OCI-LY1 (cell line): ENCODE measurements at regions not wholly inside any gene's neighbourhood (a gene's known extent, or its start where the extent isn't known, plus 50 kb on each side); places are given as distances from the start of the nearest gene placed in this dataset.

Source experiments
- H2AFZ ChIP-seq: fragments of 200-600 bp; sonication (generic), shearing (Covaris generic); 2 replicates; pipeline ENCODE4 v1.6.0; 2014; ENCODE audit warnings: antibody characterized with exemption, mild to moderate bottlenecking, low read length
- H3F3A ChIP-seq: fragments of 200-600 bp; sonication (generic), shearing (Covaris generic); 2 replicates; pipeline ENCODE4 v1.6.0; 2014; ENCODE audit warnings: mild to moderate bottlenecking, antibody characterized with exemption, low read length, moderate library complexity; ENCODE audit not compliant: insufficient read depth
- H3K27ac ChIP-seq: fragments of 200-600 bp; sonication (generic); 2 replicates; pipeline ENCODE4 v1.5.1; 2014; ENCODE audit warnings: low read length, mixed run types, mild to moderate bottlenecking, low read depth; ENCODE audit not compliant: poor library complexity, severe bottlenecking
- H3K27me3 ChIP-seq: fragments of 200-600 bp; sonication (generic); 2 replicates; pipeline ENCODE4 v1.6.0; 2014; ENCODE audit warnings: antibody characterized with exemption, mild to moderate bottlenecking, low read length, moderate library complexity; ENCODE audit not compliant: insufficient read depth
- H3K36me3 ChIP-seq: fragments of 200-600 bp; sonication (generic); 2 replicates; pipeline ENCODE4 v1.6.1; 2014; ENCODE audit warnings: mild to moderate bottlenecking, antibody characterized with exemption, low read length, moderate library complexity, mixed read lengths; ENCODE audit not compliant: insufficient read depth
- H3K4me1 ChIP-seq: fragments of 200-600 bp; sonication (generic); 2 replicates; pipeline ENCODE4 v1.5.1; 2014; ENCODE audit warnings: mild to moderate bottlenecking, low read length, moderate library complexity; ENCODE audit not compliant: insufficient read depth, severe bottlenecking
- H3K4me2 ChIP-seq: fragments of 200-600 bp; sonication (generic), shearing (Covaris generic); 2 replicates; pipeline ENCODE4 v1.6.1; 2014; ENCODE audit warnings: low read length
- H3K4me3 ChIP-seq: fragments of 200-600 bp; sonication (generic); 2 replicates; pipeline ENCODE4 v1.5.1; 2014; ENCODE audit warnings: low read length, low read depth, mild to moderate bottlenecking, mixed read lengths; ENCODE audit not compliant: poor library complexity, severe bottlenecking
- H3K79me2 ChIP-seq: fragments of 200-600 bp; shearing (Covaris generic); 2 replicates; pipeline ENCODE4 v1.6.1; 2016; ENCODE audit warnings: mixed run types, low read length, mixed read lengths; ENCODE audit not compliant: insufficient read depth
- H3K9ac ChIP-seq: fragments of 200-600 bp; sonication (generic), shearing (Covaris generic); 2 replicates; pipeline ENCODE4 v1.6.1; 2014; ENCODE audit warnings: mild to moderate bottlenecking, low read length, mixed read lengths
- H3K9me2 ChIP-seq: fragments of 200-600 bp; sonication (generic), shearing (Covaris generic); 2 replicates; pipeline ENCODE4 v1.6.1; 2014; ENCODE audit warnings: low read depth, mild to moderate bottlenecking, low read length, mixed read lengths
- H3K9me3 ChIP-seq: fragments of 200-600 bp; shearing (Covaris generic); 2 replicates; pipeline ENCODE4 v1.6.1; 2014; ENCODE audit warnings: low read length, mixed read lengths
- H4K20me1 ChIP-seq: fragments of 200-600 bp; sonication (generic), shearing (Covaris generic); 2 replicates; pipeline ENCODE4 v1.6.0; 2016; ENCODE audit warnings: mild to moderate bottlenecking, low read length; ENCODE audit not compliant: insufficient read depth
- EZH2 ChIP-seq: fragments of 200-600 bp; sonication (generic), shearing (Covaris generic); IDR thresholded peaks from 2 replicates; pipeline ENCODE4 v1.8.0; 2017; ENCODE audit warnings: borderline replicate concordance, mixed run types, mild to moderate bottlenecking, antibody characterized with exemption, low read length, moderate library complexity, mixed read lengths
- TF ChIP-seq, protein P1 (sequence below): fragments of 200-600 bp; sonication (generic), shearing (Covaris generic); IDR thresholded peaks from 2 replicates; pipeline ENCODE4 v1.5.1; 2017; ENCODE audit warnings: mild to moderate bottlenecking, antibody characterized with exemption, low read length, moderate library complexity, mixed read lengths

DNA sequence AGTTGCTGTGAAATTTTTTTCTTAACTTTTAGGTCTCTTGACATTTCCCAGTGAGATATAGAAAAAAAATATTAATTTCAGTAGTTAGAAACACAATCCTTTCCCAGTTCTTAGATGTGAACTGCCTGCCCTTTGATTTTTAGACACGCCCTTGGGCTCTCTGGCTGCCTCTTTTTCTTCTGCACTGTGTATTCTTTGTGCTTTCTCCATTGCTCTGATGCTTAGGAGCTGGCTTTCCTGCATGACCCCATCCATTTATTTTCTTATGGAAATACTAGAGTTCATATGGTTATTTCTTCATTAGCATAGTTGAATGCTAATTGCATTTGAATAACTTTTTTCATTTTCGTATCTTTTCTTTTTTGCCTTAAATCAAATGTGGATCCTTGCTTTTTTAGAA, 224.9 kb upstream of the SMIM31 start:
- no peaks in the 10 kb centered on the region for H3K4me1 ChIP-seq
- H3K27ac ChIP-seq = no peak overlapping the region
- H3K9me2 ChIP-seq = no peaks in the 10 kb centered on the region
- H3K79me2 ChIP-seq = no peaks in the 10 kb centered on the region
- H4K20me1 ChIP-seq = no peaks in the 10 kb centered on the region
- no peaks in the 10 kb centered on the region for H3F3A ChIP-seq
- no peaks in the 10 kb centered on the region for H3K36me3 ChIP-seq
- no peak overlapping the region for H3K4me2 ChIP-seq
- no peak overlapping the region for H2AFZ ChIP-seq
- TF ChIP-seq EZH2 = no peak
- TF ChIP-seq, protein P1, sequence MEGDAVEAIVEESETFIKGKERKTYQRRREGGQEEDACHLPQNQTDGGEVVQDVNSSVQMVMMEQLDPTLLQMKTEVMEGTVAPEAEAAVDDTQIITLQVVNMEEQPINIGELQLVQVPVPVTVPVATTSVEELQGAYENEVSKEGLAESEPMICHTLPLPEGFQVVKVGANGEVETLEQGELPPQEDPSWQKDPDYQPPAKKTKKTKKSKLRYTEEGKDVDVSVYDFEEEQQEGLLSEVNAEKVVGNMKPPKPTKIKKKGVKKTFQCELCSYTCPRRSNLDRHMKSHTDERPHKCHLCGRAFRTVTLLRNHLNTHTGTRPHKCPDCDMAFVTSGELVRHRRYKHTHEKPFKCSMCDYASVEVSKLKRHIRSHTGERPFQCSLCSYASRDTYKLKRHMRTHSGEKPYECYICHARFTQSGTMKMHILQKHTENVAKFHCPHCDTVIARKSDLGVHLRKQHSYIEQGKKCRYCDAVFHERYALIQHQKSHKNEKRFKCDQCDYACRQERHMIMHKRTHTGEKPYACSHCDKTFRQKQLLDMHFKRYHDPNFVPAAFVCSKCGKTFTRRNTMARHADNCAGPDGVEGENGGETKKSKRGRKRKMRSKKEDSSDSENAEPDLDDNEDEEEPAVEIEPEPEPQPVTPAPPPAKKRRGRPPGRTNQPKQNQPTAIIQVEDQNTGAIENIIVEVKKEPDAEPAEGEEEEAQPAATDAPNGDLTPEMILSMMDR = no peak
- H3K9me3 ChIP-seq = no peaks in the 10 kb centered on the region
- H3K27me3 ChIP-seq = peaks cover 3% of the 10 kb centered on the region; the same call in 1 of the 2 replicates
- no peak overlapping the region for H3K4me3 ChIP-seq
- H3K9ac ChIP-seq = no peak overlapping the region

DNA sequence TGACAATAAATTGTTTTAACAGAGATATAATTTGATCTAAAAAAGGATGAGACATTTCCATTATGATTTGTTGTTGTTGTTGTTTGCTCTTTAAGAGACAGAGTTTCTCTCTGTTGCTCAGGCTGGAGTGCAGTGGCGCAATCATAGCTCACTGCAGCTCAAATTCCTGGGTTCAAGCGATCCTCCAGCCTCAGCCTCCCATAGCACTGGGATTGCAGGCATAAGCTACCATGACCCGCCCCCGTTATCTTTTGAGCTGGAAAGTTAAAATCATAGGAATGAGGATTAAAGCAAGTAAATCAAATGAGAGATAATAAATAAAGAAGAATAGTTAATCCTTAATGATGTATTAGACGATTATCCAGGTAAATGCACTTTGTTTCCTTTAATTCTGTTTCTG, 224.4 kb upstream of the SMIM31 start:
- Histone ChIP-seq H3K9me3 (no peaks in the 10 kb centered on the region), H3K4me3 (no peak overlapping the region), H3K79me2 (no peaks in the 10 kb centered on the region), H3F3A (no peaks in the 10 kb centered on the region), H3K9ac (no peak overlapping the region), H4K20me1 (no peaks in the 10 kb centered on the region), H2AFZ (no peak overlapping the region), H3K27ac (no peak overlapping the region), H3K4me2 (no peak overlapping the region), H3K9me2 (no peaks in the 10 kb centered on the region), H3K36me3 (no peaks in the 10 kb centered on the region), H3K4me1 (no peaks in the 10 kb centered on the region), H3K27me3 (peaks cover 3% of the 10 kb centered on the region; the same call in 1 of the 2 replicates)
- TF ChIP-seq, protein P1 = no peak
- TF ChIP-seq EZH2 = no peak

DNA sequence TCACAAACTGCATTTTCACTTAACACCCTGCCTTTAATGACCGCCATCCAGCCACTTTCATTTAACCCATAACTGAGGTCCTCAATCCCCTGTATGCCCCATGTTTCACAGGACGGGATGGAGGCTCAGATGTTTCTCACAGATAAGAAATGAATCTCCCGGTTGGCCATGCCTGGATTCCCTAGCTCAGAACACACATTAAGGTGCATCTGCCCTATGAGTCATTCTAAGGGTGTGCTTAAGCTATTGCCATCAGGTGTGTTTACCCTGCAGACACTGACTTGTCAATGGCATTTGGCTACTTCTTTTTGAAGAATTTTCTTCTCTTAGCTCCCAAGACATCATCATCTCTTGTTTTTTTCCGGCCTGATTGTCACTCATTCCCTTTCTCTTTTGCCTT, 222.6 kb upstream of the SMIM31 start:
- Histone ChIP-seq H3F3A (no peaks in the 10 kb centered on the region), H3K4me2 (no peak overlapping the region), H4K20me1 (no peaks in the 10 kb centered on the region), H3K27ac (no peak overlapping the region), H3K36me3 (no peaks in the 10 kb centered on the region), H3K9me2 (no peaks in the 10 kb centered on the region), H3K9me3 (no peaks in the 10 kb centered on the region), H3K4me3 (no peak overlapping the region), H2AFZ (no peak overlapping the region), H3K27me3 (peaks cover 3% of the 10 kb centered on the region; the same call in 1 of the 2 replicates), H3K79me2 (no peaks in the 10 kb centered on the region), H3K4me1 (no peaks in the 10 kb centered on the region), H3K9ac (no peak overlapping the region)
- TF ChIP-seq EZH2 = no peak
- TF ChIP-seq, protein P1 = no peak
